ENCODE measurements at regions not wholly inside any gene's neighbourhood (a gene's known extent, or its start where the extent isn't known, plus 50 kb on each side); places are given as distances from the start of the nearest gene placed in this dataset.

DNA sequence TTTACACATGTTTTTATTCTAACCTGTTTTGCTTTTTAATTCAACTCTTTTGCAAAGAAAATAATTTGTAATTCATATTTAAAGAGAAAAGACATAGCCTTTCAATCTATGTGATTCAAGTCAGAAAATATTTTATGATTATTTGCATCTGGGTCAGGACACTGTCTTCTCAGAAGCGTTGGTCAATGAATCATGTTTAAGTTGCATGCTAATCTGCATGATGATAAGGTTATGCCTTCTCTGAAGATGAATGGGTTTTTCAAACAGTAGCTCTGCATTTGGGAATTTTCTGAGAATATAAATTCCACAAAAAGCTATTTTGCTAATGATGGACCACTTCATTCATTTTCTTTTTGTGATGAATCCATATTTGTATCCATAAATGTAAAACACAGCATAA, 282.5 kb downstream of the TMA16 start:
- TF ChIP-seq, protein P1, sequence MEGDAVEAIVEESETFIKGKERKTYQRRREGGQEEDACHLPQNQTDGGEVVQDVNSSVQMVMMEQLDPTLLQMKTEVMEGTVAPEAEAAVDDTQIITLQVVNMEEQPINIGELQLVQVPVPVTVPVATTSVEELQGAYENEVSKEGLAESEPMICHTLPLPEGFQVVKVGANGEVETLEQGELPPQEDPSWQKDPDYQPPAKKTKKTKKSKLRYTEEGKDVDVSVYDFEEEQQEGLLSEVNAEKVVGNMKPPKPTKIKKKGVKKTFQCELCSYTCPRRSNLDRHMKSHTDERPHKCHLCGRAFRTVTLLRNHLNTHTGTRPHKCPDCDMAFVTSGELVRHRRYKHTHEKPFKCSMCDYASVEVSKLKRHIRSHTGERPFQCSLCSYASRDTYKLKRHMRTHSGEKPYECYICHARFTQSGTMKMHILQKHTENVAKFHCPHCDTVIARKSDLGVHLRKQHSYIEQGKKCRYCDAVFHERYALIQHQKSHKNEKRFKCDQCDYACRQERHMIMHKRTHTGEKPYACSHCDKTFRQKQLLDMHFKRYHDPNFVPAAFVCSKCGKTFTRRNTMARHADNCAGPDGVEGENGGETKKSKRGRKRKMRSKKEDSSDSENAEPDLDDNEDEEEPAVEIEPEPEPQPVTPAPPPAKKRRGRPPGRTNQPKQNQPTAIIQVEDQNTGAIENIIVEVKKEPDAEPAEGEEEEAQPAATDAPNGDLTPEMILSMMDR (conservative IDR thresholded peaks at IDR 0.05; ENCODE audit: control insufficient read depth, insufficient read depth, low read depth, low read length): no peak
- DNase-seq (ENCODE audit: low read depth): no peak
- H3K4me3 ChIP-seq (ENCODE audit: control insufficient read depth, low read depth, low read length): no peak overlapping the region

- no peak overlapping the region for H3K4me3 ChIP-seq (ENCODE audit: control insufficient read depth, low read depth, low read length)
- DNase-seq (ENCODE audit: low read depth): no peak
- TF ChIP-seq, protein P1 (conservative IDR thresholded peaks at IDR 0.05; ENCODE audit: control insufficient read depth, insufficient read depth, low read depth, low read length): no peak
These were observed 287.2 kb downstream of the TMA16 start for GRCh38 chr4:163781726-163782125.

- TF ChIP-seq, protein P1 (conservative IDR thresholded peaks at IDR 0.05; ENCODE audit: control insufficient read depth, insufficient read depth, low read depth, low read length): no peak
- no peak for DNase-seq (ENCODE audit: low read depth)
- no peak overlapping the region for H3K4me3 ChIP-seq (ENCODE audit: control insufficient read depth, low read depth, low read length)
These were observed 295.7 kb downstream of the TMA16 start for GRCh38 chr4:163790231-163790630.

DNA sequence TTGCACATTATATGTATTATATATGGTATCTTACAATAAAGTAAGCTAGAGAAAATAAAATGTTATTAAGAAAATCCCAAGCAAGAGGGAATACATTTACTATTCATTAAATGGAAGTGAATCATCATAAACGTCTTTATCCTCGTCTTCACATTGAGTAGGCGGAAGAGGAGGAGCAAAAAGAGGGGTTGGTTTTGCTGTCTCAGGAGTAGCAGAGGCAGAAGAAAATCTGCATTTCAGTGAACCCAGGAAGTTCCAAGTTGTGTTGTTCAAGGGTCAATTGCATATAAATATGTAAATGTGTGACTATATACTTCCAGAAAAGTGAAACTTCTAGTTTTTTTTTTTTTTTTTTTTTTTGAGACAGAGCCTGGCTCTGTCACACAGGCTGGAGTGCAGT, 301.4 kb downstream of the TMA16 start:
- no peak overlapping the region for H3K4me3 ChIP-seq (ENCODE audit: control insufficient read depth, low read depth, low read length)
- TF ChIP-seq, protein P1 (conservative IDR thresholded peaks at IDR 0.05; ENCODE audit: control insufficient read depth, insufficient read depth, low read depth, low read length): no peak
- DNase-seq (ENCODE audit: low read depth): no peak

DNA sequence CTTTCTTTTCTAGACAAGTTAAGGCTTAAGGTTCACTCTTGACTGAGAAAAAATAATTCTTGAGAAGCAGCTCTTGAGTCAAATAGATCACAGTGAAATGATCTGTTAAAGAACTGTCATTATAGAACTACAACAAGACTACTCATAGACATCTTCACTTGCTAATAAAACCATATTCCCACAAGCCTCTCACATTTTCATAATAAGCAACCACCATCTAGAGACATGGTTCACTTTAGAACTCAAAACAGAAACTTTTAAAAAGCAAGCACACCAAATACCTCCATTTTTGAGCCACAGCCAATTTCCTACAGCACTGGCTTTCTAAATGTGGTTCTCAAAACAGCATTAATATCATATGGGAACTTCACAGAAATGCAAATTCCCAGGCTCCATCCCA, 309.5 kb downstream of the TMA16 start:
- DNase-seq (ENCODE audit: low read depth): no peak
- TF ChIP-seq, protein P1 (conservative IDR thresholded peaks at IDR 0.05; ENCODE audit: control insufficient read depth, insufficient read depth, low read depth, low read length): no peak
- H3K4me3 ChIP-seq (ENCODE audit: control insufficient read depth, low read depth, low read length): no peak overlapping the region

- H3K4me3 ChIP-seq (ENCODE audit: control insufficient read depth, low read depth, low read length): no peak overlapping the region
- no peak for DNase-seq (ENCODE audit: low read depth)
- TF ChIP-seq, protein P1 (conservative IDR thresholded peaks at IDR 0.05; ENCODE audit: control insufficient read depth, insufficient read depth, low read depth, low read length): no peak
These were observed 312.2 kb downstream of the TMA16 start for GRCh38 chr4:163806653-163807052.

DNA sequence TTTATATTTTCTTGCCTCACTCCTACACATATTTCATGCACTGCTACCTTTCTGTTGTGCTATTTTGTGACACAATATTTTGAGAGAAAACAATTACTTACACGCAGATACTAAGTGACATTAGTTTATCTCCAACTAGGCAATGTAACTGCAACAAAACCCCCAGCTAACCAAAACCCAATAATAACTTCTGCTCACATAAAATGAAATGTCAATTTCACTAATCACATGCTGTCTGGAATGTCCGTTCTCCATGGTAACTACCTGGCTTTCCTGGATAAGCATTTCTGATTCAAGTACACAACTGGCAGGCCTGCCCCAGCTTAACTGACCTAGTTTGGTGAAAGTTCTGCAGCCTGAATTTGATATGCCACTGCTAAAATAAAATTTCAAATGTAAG, 313.5 kb downstream of the TMA16 start:
- no peak for DNase-seq (ENCODE audit: low read depth)
- TF ChIP-seq, protein P1 (conservative IDR thresholded peaks at IDR 0.05; ENCODE audit: control insufficient read depth, insufficient read depth, low read depth, low read length): no peak
- H3K4me3 ChIP-seq (ENCODE audit: control insufficient read depth, low read depth, low read length): no peak overlapping the region

Measured in fibroblast of mammary gland (primary cell).